HG02759 (cell line): ENCODE measurements at regions not wholly inside any gene's neighbourhood (a gene's known extent, or its start where the extent isn't known, plus 50 kb on each side); places are given as distances from the start of the nearest gene placed in this dataset.

Source experiments
- ATAC-seq: cut with Tn5 transposase; IDR thresholded peaks from one replicate; pipeline ENCODE4 v1.9.1; 2021; ENCODE audit warnings: mild to moderate bottlenecking, moderate library complexity; ENCODE audit not compliant: unreplicated experiment

- ATAC-seq: no peak
Measured at GRCh38 chrX:69282893-69283690, 117.8 kb upstream of the PJA1 start.

GRCh38 chrX:69280933-69281332 lies 115.7 kb upstream of the PJA1 start:
- no peak for ATAC-seq

- no peak for ATAC-seq
Measured at GRCh38 chrX:69279234-69279633, 114.0 kb upstream of the PJA1 start.

- ATAC-seq: no peak
Measured at GRCh38 chrX:69278031-69278687, 112.9 kb upstream of the PJA1 start.

GRCh38 chrX:69277369-69277990 lies 112.2 kb upstream of the PJA1 start:
- ATAC-seq: no peak

- ATAC-seq: no peak
Measured at GRCh38 chrX:69268611-69269010, 103.4 kb upstream of the PJA1 start.

GRCh38 chrX:69264158-69264581 lies 98.9 kb upstream of the PJA1 start:
- ATAC-seq: no peak

GRCh38 chrX:69263251-69263820 lies 98.1 kb upstream of the PJA1 start:
- no peak for ATAC-seq

- no peak for ATAC-seq
Measured at GRCh38 chrX:69262036-69262936, 97.0 kb upstream of the PJA1 start.

GRCh38 chrX:69260169-69260568 lies 94.9 kb upstream of the PJA1 start:
- no peak for ATAC-seq

GRCh38 chrX:69258893-69259292 lies 93.6 kb upstream of the PJA1 start:
- no peak for ATAC-seq

GRCh38 chrX:69257499-69258127 lies 92.4 kb upstream of the PJA1 start:
- no peak for ATAC-seq

GRCh38 chrX:69256291-69256565 lies 91.0 kb upstream of the PJA1 start:
- no peak for ATAC-seq

- ATAC-seq: no peak
Measured at GRCh38 chrX:69255441-69256290, 90.4 kb upstream of the PJA1 start.

GRCh38 chrX:69253821-69254220 lies 88.6 kb upstream of the PJA1 start:
- no peak for ATAC-seq

- ATAC-seq: no peak
Measured at GRCh38 chrX:69243276-69243675, 78.0 kb upstream of the PJA1 start.

- ATAC-seq: no peak
Measured at GRCh38 chrX:69238887-69239231, 73.6 kb upstream of the PJA1 start.

GRCh38 chrX:69238114-69238886 lies 73.0 kb upstream of the PJA1 start:
- no peak for ATAC-seq

GRCh38 chrX:69237236-69237635 lies 72.0 kb upstream of the PJA1 start:
- ATAC-seq: no peak
